CD4-positive, alpha-beta T cell (primary cell): ENCODE measurements at regions not wholly inside any gene's neighbourhood (a gene's known extent, or its start where the extent isn't known, plus 50 kb on each side); places are given as distances from the start of the nearest gene placed in this dataset.

Experiments used
- ATAC-seq: fragments of 200-7000 bp; cut with Tn5 transposase; one replicate; pipeline ENCODE4 v1.10.0; 2022; ENCODE audit warnings: mild to moderate bottlenecking; ENCODE audit not compliant: poor library complexity
- CTCF ChIA-PET: fragments of 350-600 bp; sonication (Branson Sonifier 250); formaldehyde crosslinking; loops from one replicate; lab custom pipeline; 2021; ENCODE audit warnings: antibody characterized with exemption, inconsistent platforms; lab: Charles Lee
- POLR2A ChIA-PET: fragments of 350-600 bp; sonication (Branson Sonifier 250); formaldehyde crosslinking; loops from one replicate; lab custom pipeline; 2021; ENCODE audit warnings: antibody characterized with exemption, inconsistent platforms; lab: Charles Lee
- DNase-seq, 14 experiments: peaks; one replicate each; pipeline ENCODE4 v3.0.0-alpha.2; 2013 to 2020; ENCODE audit warnings: mixed read lengths in 2 of 14
- H3K27ac ChIP-seq, 2 donors: one replicate each; pipeline versions ENCODE4 v1.5.1 to v1.7.0; 2013; ENCODE audit warnings: low read length in 2 of 2, low read depth in 1 of 2, mild to moderate bottlenecking in 1 of 2
- H3K27me3 ChIP-seq, 2 experiments: 1 replicate in 1 of 2; 2 replicates in 1 of 2; pipeline versions ENCODE4 v1.6.1 to v1.7.0; 2013; ENCODE audit warnings: low read length in 2 of 2, control low read depth in 1 of 2, mild to moderate bottlenecking in 1 of 2, moderate library complexity in 1 of 2; ENCODE audit not compliant: insufficient read depth in 2 of 2, control insufficient read depth in 1 of 2
- H3K36me3 ChIP-seq: one replicate; pipeline ENCODE4 v1.6.1; 2013; ENCODE audit warnings: low read length, control low read depth; ENCODE audit not compliant: insufficient read depth
- H3K4me1 ChIP-seq: one replicate; pipeline ENCODE4 v1.6.1; 2013; ENCODE audit warnings: low read length, control low read depth; ENCODE audit not compliant: insufficient read depth
- H3K4me3 ChIP-seq: one replicate; pipeline ENCODE4 v1.5.1; 2013; ENCODE audit warnings: mild to moderate bottlenecking, low read length, moderate library complexity
- H3K9me3 ChIP-seq, 2 experiments: 1 replicate in 1 of 2; 2 replicates in 1 of 2; pipeline versions ENCODE4 v1.6.1 to v1.7.0; 2013; ENCODE audit warnings: low read length in 2 of 2, mild to moderate bottlenecking in 2 of 2, control low read depth in 1 of 2, moderate library complexity in 1 of 2; ENCODE audit not compliant: control insufficient read depth in 1 of 2, insufficient read depth in 1 of 2
- H3K27ac Mint-ChIP-seq: one replicate; pipeline ENCODE4 v1.8.0; 2020; ENCODE audit warnings: mixed read lengths
- H3K27me3 Mint-ChIP-seq: one replicate; pipeline ENCODE4 v1.8.0; 2021; ENCODE audit warnings: mixed read lengths
- H3K36me3 Mint-ChIP-seq: one replicate; pipeline ENCODE4 v1.8.0; 2021; ENCODE audit warnings: low read depth, mixed read lengths
- H3K4me1 Mint-ChIP-seq: one replicate; pipeline ENCODE4 v1.8.0; 2021; ENCODE audit warnings: low read depth, mixed read lengths
- H3K4me3 Mint-ChIP-seq: one replicate; pipeline ENCODE4 v1.8.0; 2020; ENCODE audit warnings: mild to moderate bottlenecking, mixed read lengths
- H3K9me3 Mint-ChIP-seq: one replicate; pipeline ENCODE4 v1.8.0; 2020; ENCODE audit warnings: mixed read lengths
- CTCF ChIP-seq: fragments of 200-600 bp; IDR thresholded peaks from one replicate; pipeline ENCODE4 v1.8.0; 2022; ENCODE audit warnings: antibody characterized with exemption, mild to moderate bottlenecking
- intact Hi-C, 2 experiments: fragments of 100-400 bp; cut with DNase I in 1 of 2; cut with micrococcal nuclease in 1 of 2; formaldehyde crosslinking; loops; one replicate each; pipeline versions ENCODE4 v1.15.1 to v1.9.0; 2023 to 2025; cut with DNase I, micrococcal nuclease

GRCh38 chr15:62749036-62749815 is 293.3 kb upstream of the TPM1 start:
- H3K9me3 Mint-ChIP-seq = no peaks in the 10 kb centered on the region
- Histone ChIP-seq H3K4me1 (no peaks in the 10 kb centered on the region), H3K27ac (no peak overlapping the region), H3K27me3 (peaks cover 0 to 4% of the 10 kb centered on the region in 2 experiments), H3K36me3 (no peaks in the 10 kb centered on the region), H3K9me3 (no peaks in the 10 kb centered on the region), H3K4me3 (no peak overlapping the region)
- H3K4me3 Mint-ChIP-seq = no peak overlapping the region
- DNase-seq (no peak), ATAC-seq (no peak)
- H3K27ac Mint-ChIP-seq = no peak overlapping the region
- CTCF ChIA-PET = no interaction called here
- no peaks in the 10 kb centered on the region for H3K4me1 Mint-ChIP-seq
- POLR2A ChIA-PET = no interaction called here
- TF ChIP-seq CTCF = no peak
- H3K27me3 Mint-ChIP-seq = peaks cover 5% of the 10 kb centered on the region
- no peaks in the 10 kb centered on the region for H3K36me3 Mint-ChIP-seq
- intact Hi-C loops = no loop called here

GRCh38 chr15:62750471-62750870 is 292.1 kb upstream of the TPM1 start:
- H3K4me1 ChIP-seq = no peaks in the 10 kb centered on the region
- no peak overlapping the region for H3K27ac ChIP-seq
- H3K27me3 ChIP-seq = peaks cover 4% of the 10 kb centered on the region in 2 experiments
- no peaks in the 10 kb centered on the region for H3K36me3 Mint-ChIP-seq
- ATAC-seq (no peak), DNase-seq (no peak)
- intact Hi-C loops = no loop called here
- H3K9me3 Mint-ChIP-seq = no peaks in the 10 kb centered on the region
- ChIA-PET CTCF (no interaction called here), POLR2A (no interaction called here)
- H3K27ac Mint-ChIP-seq = no peak overlapping the region
- H3K4me3 Mint-ChIP-seq = no peak overlapping the region
- H3K4me3 ChIP-seq = no peak overlapping the region
- H3K9me3 ChIP-seq = no peaks in the 10 kb centered on the region
- peaks cover 5% of the 10 kb centered on the region for H3K27me3 Mint-ChIP-seq
- no peaks in the 10 kb centered on the region for H3K4me1 Mint-ChIP-seq
- no peak for TF ChIP-seq CTCF
- H3K36me3 ChIP-seq = no peaks in the 10 kb centered on the region

- H3K36me3 ChIP-seq = no peaks in the 10 kb centered on the region
- Mint-ChIP-seq H3K36me3 (no peaks in the 10 kb centered on the region), H3K4me3 (no peak overlapping the region), H3K4me1 (no peaks in the 10 kb centered on the region), H3K27ac (no peak overlapping the region), H3K9me3 (no peaks in the 10 kb centered on the region), H3K27me3 (peaks cover 5% of the 10 kb centered on the region)
- DNase-seq (no peak), ATAC-seq (no peak)
- intact Hi-C loops = no loop called here
- H3K4me3 ChIP-seq = no peak overlapping the region
- CTCF ChIA-PET = no interaction called here
- POLR2A ChIA-PET = no interaction called here
- no peak for TF ChIP-seq CTCF
- no peaks in the 10 kb centered on the region for H3K4me1 ChIP-seq
- peaks cover 4% of the 10 kb centered on the region in 2 experiments for H3K27me3 ChIP-seq
- no peak overlapping the region for H3K27ac ChIP-seq
- H3K9me3 ChIP-seq = no peaks in the 10 kb centered on the region
These were observed 289.7 kb upstream of the TPM1 start for GRCh38 chr15:62752657-62753517.
